ENCODE measurements at regions not wholly inside any gene's neighbourhood (a gene's known extent, or its start where the extent isn't known, plus 50 kb on each side); places are given as distances from the start of the nearest gene placed in this dataset.

DNA sequence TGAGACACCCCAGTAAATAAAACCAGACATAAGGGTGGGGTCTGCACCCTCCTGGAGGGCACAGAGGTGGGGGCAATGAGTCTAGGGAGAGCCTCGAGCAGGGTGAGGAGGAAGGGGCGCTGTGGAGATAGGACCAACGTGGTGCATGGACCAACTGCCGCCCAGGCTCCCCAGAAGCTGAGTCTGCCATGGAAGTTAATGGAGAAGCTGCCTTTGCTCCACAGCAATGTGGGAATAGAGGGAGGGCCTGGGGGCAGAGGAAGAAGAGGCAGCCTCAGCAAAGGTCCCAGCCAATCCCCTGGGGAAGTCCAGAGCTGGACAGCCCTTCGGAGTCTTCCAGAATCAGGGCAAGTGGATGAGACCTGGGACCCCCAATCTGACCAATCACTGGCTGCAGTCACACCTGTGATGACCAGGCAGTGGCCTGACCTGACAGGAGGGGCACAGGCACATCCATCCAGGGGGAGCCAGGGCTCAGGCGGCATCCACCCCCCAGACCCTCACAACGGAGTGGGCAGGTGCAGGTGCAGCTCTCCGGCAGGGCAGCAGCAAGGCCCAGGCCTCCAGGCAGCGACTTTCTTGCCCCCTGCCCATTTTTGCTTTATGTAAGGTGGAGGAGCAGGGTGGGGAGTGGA lies 242.2 kb upstream of the PPP2R2D start:
- 0 out of 5 replicates have a peak, but pooled peaks cover 1 to 3% of the 10 kb centered on the region in 2 experiments for H3K27me3 ChIP-seq (ENCODE audit: control insufficient read depth in 1 of 2, insufficient read depth in 2 of 2, low read length in 2 of 2)
- ATAC-seq (no peak), DNase-seq (ENCODE audit: low spot score) (no peak), FAIRE-seq (no peak)
- no TSS peak for BruUV-seq (replicated peaks)
- ChIA-PET POLR2A (no interaction called here), CTCF (ENCODE audit: low intra/inter-chr PET ratio, low total read pairs) (no interaction called here)
- in situ Hi-C loops (cut with HindIII; ENCODE audit: extremely low pct_ligation_motif_present, low pct_unique_long_range_greater_than_20kb), result no loop called here
- H3K9me3 ChIP-seq (ENCODE audit: low read length), result no peaks in the 10 kb centered on the region
- H3K27ac ChIP-seq (ENCODE audit: extremely low read length, insufficient read depth, low read length), result no peak overlapping the region
- H4K20me1 ChIP-seq (ENCODE audit: insufficient read depth, low read length), result no peaks in the 10 kb centered on the region
- H3K4me3 ChIP-seq (replicated peaks in 1 of 3; ENCODE audit: insufficient read depth in 1 of 3, low read depth in 2 of 3, low read length in 3 of 3), result no peak overlapping the region
- H3K4me1 ChIP-seq (ENCODE audit: insufficient read depth, low read length), result no peaks in the 10 kb centered on the region
- intact Hi-C loops (cut with micrococcal nuclease; ENCODE audit: unreplicated experiment), result no loop called here
- TF ChIP-seq SKIL (CRISPR knock-in tag; IDR thresholded peaks at IDR 0.05; ENCODE audit: borderline replicate concordance) (no peak), MYNN (CRISPR knock-in tag; IDR thresholded peaks at IDR 0.05; ENCODE audit: low read depth) (no peak), NR1H2 (CRISPR knock-in tag; IDR thresholded peaks at IDR 0.05; ENCODE audit: borderline replicate concordance, low read depth) (no peak), DMAP1 (CRISPR knock-in tag; IDR thresholded peaks at IDR 0.05) (no peak), AFF4 (CRISPR knock-in tag; IDR thresholded peaks at IDR 0.05) (no peak), GATA4 (IDR thresholded peaks at IDR 0.05; ENCODE audit: borderline replicate concordance, low read depth) (no peak)
- TF ChIP-seq, protein P1, sequence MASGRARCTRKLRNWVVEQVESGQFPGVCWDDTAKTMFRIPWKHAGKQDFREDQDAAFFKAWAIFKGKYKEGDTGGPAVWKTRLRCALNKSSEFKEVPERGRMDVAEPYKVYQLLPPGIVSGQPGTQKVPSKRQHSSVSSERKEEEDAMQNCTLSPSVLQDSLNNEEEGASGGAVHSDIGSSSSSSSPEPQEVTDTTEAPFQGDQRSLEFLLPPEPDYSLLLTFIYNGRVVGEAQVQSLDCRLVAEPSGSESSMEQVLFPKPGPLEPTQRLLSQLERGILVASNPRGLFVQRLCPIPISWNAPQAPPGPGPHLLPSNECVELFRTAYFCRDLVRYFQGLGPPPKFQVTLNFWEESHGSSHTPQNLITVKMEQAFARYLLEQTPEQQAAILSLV (CRISPR knock-in tag; IDR thresholded peaks at IDR 0.05; ENCODE audit: borderline replicate concordance), result no peak
- TF ChIP-seq, protein P2, sequence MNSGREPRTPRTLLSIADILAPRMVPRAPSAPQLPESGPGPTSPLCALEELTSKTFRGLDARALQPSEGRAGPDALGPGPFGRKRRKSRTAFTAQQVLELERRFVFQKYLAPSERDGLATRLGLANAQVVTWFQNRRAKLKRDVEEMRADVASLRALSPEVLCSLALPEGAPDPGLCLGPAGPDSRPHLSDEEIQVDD (CRISPR knock-in tag; IDR thresholded peaks at IDR 0.05; ENCODE audit: borderline replicate concordance), result no peak
- H3K79me2 ChIP-seq (ENCODE audit: insufficient read depth, low read length), result no peaks in the 10 kb centered on the region
- no peak overlapping the region for H2AFZ ChIP-seq (ENCODE audit: low read length)
- no peaks in the 10 kb centered on the region for H3K36me3 ChIP-seq (replicated peaks in 1 of 2; ENCODE audit: control insufficient read depth in 1 of 2, insufficient read depth in 2 of 2, low read length in 2 of 2)
- 32% methylated on average over 5 of the region's 9 CpGs for WGBS (ENCODE audit: low lambda C conversion rate)
- H3K9ac ChIP-seq (ENCODE audit: insufficient read depth, low read depth, low read length), result no peak overlapping the region
- H3K4me2 ChIP-seq (ENCODE audit: low read depth, low read length), result no peak overlapping the region
